Liver (tissue), 8 donors: ENCODE measurements at regions not wholly inside any gene's neighbourhood (a gene's known extent, or its start where the extent isn't known, plus 50 kb on each side); places are given as distances from the start of the nearest gene placed in this dataset.

Experiments
- DNase-seq: peaks from one replicate; pipeline ENCODE4 v3.0.0-alpha.2; 2017; ENCODE audit warnings: low spot score
- H3K27ac ChIP-seq, 2 donors: one replicate each; pipeline ENCODE4 v1.7.0; 2013; ENCODE audit warnings: inconsistent platforms in 2 of 2, low read length in 2 of 2, control low read depth in 1 of 2, low read depth in 1 of 2, mild to moderate bottlenecking in 1 of 2
- H3K27me3 ChIP-seq, 4 donors: one replicate each; pipeline versions ENCODE4 v1.6.1 to v1.7.0; 2013; ENCODE audit warnings: low read length in 3 of 4, inconsistent platforms in 1 of 4, mild to moderate bottlenecking in 1 of 4, moderate library complexity in 1 of 4; ENCODE audit not compliant: control insufficient read depth in 4 of 4, insufficient read depth in 4 of 4
- H3K36me3 ChIP-seq, 4 donors: one replicate each; pipeline versions ENCODE4 v1.6.1 to v1.7.0; 2013; ENCODE audit warnings: low read length in 3 of 4, mild to moderate bottlenecking in 3 of 4, low read depth in 1 of 4, moderate library complexity in 1 of 4; ENCODE audit not compliant: control insufficient read depth in 4 of 4, insufficient read depth in 3 of 4
- H3K4me1 ChIP-seq, 4 donors: one replicate each; pipeline versions ENCODE4 v1.6.1 to v1.7.0; 2013; ENCODE audit warnings: low read length in 3 of 4, mild to moderate bottlenecking in 3 of 4, moderate library complexity in 1 of 4; ENCODE audit not compliant: control insufficient read depth in 4 of 4, insufficient read depth in 4 of 4
- H3K4me3 ChIP-seq, 3 donors: one replicate each; pipeline versions ENCODE4 v1.6.1 to v1.7.0; 2013; ENCODE audit warnings: low read length in 3 of 3, control low read depth in 1 of 3, low read depth in 1 of 3, mild to moderate bottlenecking in 1 of 3
- H3K9ac ChIP-seq, 2 donors: one replicate each; pipeline ENCODE4 v1.7.0; 2013; ENCODE audit warnings: low read length in 2 of 2, mild to moderate bottlenecking in 2 of 2, moderate library complexity in 2 of 2, control low read depth in 1 of 2, low read depth in 1 of 2
- H3K9me3 ChIP-seq, 4 donors: one replicate each; pipeline versions ENCODE4 v1.6.1 to v1.7.0; 2013; ENCODE audit warnings: low read length in 3 of 4; ENCODE audit not compliant: control insufficient read depth in 4 of 4
- ATF3 ChIP-seq: IDR thresholded peaks from 2 replicates; pipeline ENCODE4 v1.6.1; 2016; ENCODE audit warnings: antibody characterized with exemption
- CTCF ChIP-seq: fragments of 150-350 bp; IDR thresholded peaks from 2 replicates; pipeline ENCODE4 v1.5.1; 2017; ENCODE audit warnings: improper control_type of control experiment, low read depth, low read length; ENCODE audit not compliant: missing input control
- EGR1 ChIP-seq, 2 donors: IDR thresholded peaks; 2 replicates each; pipeline ENCODE4 v1.6.1; 2016 to 2018; ENCODE audit warnings: antibody characterized with exemption in 2 of 2, low read depth in 2 of 2
- FOXA1 ChIP-seq: IDR thresholded peaks from 2 replicates; pipeline ENCODE4 v1.6.1; 2016; ENCODE audit warnings: antibody characterized with exemption
- FOXA2 ChIP-seq: IDR thresholded peaks from 2 replicates; pipeline ENCODE4 v1.6.1; 2016; ENCODE audit warnings: antibody characterized with exemption
- GABPA ChIP-seq, 2 donors: IDR thresholded peaks in 1 of 2; conservative IDR thresholded peaks in 1 of 2; 2 replicates each; pipeline ENCODE4 v1.6.1; 2016; ENCODE audit warnings: antibody characterized with exemption in 2 of 2, mild to moderate bottlenecking in 1 of 2, moderate library complexity in 1 of 2
- HNF4A ChIP-seq, 2 donors: conservative IDR thresholded peaks; 2 replicates each; pipeline ENCODE4 v1.6.1; 2016; ENCODE audit warnings: antibody characterized with exemption in 2 of 2, mild to moderate bottlenecking in 2 of 2
- HNF4G ChIP-seq: IDR thresholded peaks from 2 replicates; pipeline ENCODE4 v1.6.1; 2016; ENCODE audit warnings: antibody characterized with exemption
- JUND ChIP-seq, 2 donors: IDR thresholded peaks; 2 replicates each; pipeline ENCODE4 v1.6.1; 2016; ENCODE audit warnings: antibody characterized with exemption in 2 of 2
- MAX ChIP-seq: IDR thresholded peaks from 2 replicates; pipeline ENCODE4 v1.6.1; 2016; ENCODE audit warnings: antibody characterized with exemption
- NR2F2 ChIP-seq: IDR thresholded peaks from 2 replicates; pipeline ENCODE4 v1.6.1; 2016; ENCODE audit warnings: antibody characterized with exemption
- RAD21 ChIP-seq, 2 donors: IDR thresholded peaks; 2 replicates each; pipeline ENCODE4 v1.6.1; 2016; ENCODE audit warnings: antibody characterized with exemption in 2 of 2, mild to moderate bottlenecking in 2 of 2
- REST ChIP-seq: IDR thresholded peaks from 2 replicates; pipeline ENCODE4 v1.6.1; 2016; ENCODE audit warnings: antibody characterized with exemption, mild to moderate bottlenecking
- RXRA ChIP-seq, 2 donors: IDR thresholded peaks; 2 replicates each; pipeline ENCODE4 v1.6.1; 2017 to 2018; ENCODE audit warnings: antibody characterized with exemption in 2 of 2, mild to moderate bottlenecking in 1 of 2
- SP1 ChIP-seq: IDR thresholded peaks from 2 replicates; pipeline ENCODE4 v1.6.1; 2018; ENCODE audit warnings: antibody characterized with exemption, mild to moderate bottlenecking
- TAF1 ChIP-seq: conservative IDR thresholded peaks from 2 replicates; pipeline ENCODE4 v1.6.1; 2016; ENCODE audit warnings: antibody characterized with exemption, mild to moderate bottlenecking
- YY1 ChIP-seq: IDR thresholded peaks from 2 replicates; pipeline ENCODE4 v1.6.1; 2016; ENCODE audit warnings: antibody characterized with exemption, mild to moderate bottlenecking
- ZBTB33 ChIP-seq: IDR thresholded peaks from 2 replicates; pipeline ENCODE4 v1.6.1; 2016; ENCODE audit warnings: antibody characterized with exemption
- WGBS: extraction: QIAGEN DNeasy Blood & Tissue Kit; methylation state at CpG from one replicate; pipeline ENCODE4 v1.1.7; 2013; 5-methylcytosine and 5-hydroxymethylcytosine counted together
- donor health status: healthy.
- donor health status: healthy.
- donor health status: healthy.
- donor health status: healthy.
- donor health status: healthy.

- Histone ChIP-seq H3K9ac (no peak overlapping the region), H3K4me3 (no peak overlapping the region), H3K27ac (no peak overlapping the region), H3K4me1 (no peaks in the 10 kb centered on the region), H3K27me3 (no peaks in the 10 kb centered on the region), H3K9me3 (no peaks in the 10 kb centered on the region), H3K36me3 (no peaks in the 10 kb centered on the region)
- no peak for TF ChIP-seq REST
- TF ChIP-seq ZBTB33 = no peak
- TF ChIP-seq FOXA2 = no peak
- TF ChIP-seq MAX = no peak
- no peak for TF ChIP-seq HNF4G
- TF ChIP-seq GABPA (IDR thresholded peaks at IDR 0.05 in 1 of 2, conservative IDR thresholded peaks at IDR 0.05 in 1 of 2) = no peak
- TF ChIP-seq CTCF = no peak
- no peak for TF ChIP-seq ATF3
- no peak for TF ChIP-seq FOXA1
- no peak for TF ChIP-seq YY1
- no peak for TF ChIP-seq HNF4A (conservative IDR thresholded peaks at IDR 0.05)
- TF ChIP-seq RAD21 (IDR thresholded peaks at IDR 0.05) = no peak
- no peak for TF ChIP-seq TAF1
- no peak for TF ChIP-seq RXRA (IDR thresholded peaks at IDR 0.05)
- TF ChIP-seq EGR1 (IDR thresholded peaks at IDR 0.05; ENCODE audit: low read depth in 2 of 2) = no peak
- no peak for TF ChIP-seq JUND (IDR thresholded peaks at IDR 0.05)
- 89% methylated on average over 7 of the region's 7 CpGs for WGBS
- DNase-seq = no peak
Measured at GRCh38 chr7:3152714-3153113, 109.0 kb upstream of the CARD11 start.

GRCh38 chr7:3153118-3153517, 109.5 kb upstream of the CARD11 start:
- DNase-seq = no peak
- Histone ChIP-seq H3K9ac (no peak overlapping the region), H3K36me3 (no peaks in the 10 kb centered on the region), H3K27ac (no peak overlapping the region), H3K4me1 (no peaks in the 10 kb centered on the region), H3K9me3 (no peaks in the 10 kb centered on the region), H3K4me3 (no peak overlapping the region), H3K27me3 (no peaks in the 10 kb centered on the region)
- WGBS = 75% methylated on average over 6 of the region's 6 CpGs
- TF ChIP-seq REST (no peak), TAF1 (no peak), FOXA2 (no peak), SP1 (no peak), EGR1 (IDR thresholded peaks at IDR 0.05; ENCODE audit: low read depth in 2 of 2) (no peak), MAX (no peak), HNF4A (conservative IDR thresholded peaks at IDR 0.05) (no peak), NR2F2 (no peak), HNF4G (no peak), RAD21 (IDR thresholded peaks at IDR 0.05) (no peak), CTCF (no peak), YY1 (no peak), GABPA (IDR thresholded peaks at IDR 0.05 in 1 of 2, conservative IDR thresholded peaks at IDR 0.05 in 1 of 2) (no peak)
